Sciatic nerve (tissue), 2 donors: ENCODE measurements at regions not wholly inside any gene's neighbourhood (a gene's known extent, or its start where the extent isn't known, plus 50 kb on each side); places are given as distances from the start of the nearest gene placed in this dataset.
"Not testable (repeated sequence)": the region's sequence is repeated elsewhere in the genome, so short reads cannot be mapped to it uniquely, and the experiment has no call there.

ENCODE experiments used
- ATAC-seq: fragments of 200-7000 bp; cut with Tn5 transposase; one replicate; pipeline ENCODE4 v1.9.1; 2020; ENCODE audit warnings: mild to moderate bottlenecking, moderate library complexity
- DNase-seq: peaks from one replicate; pipeline ENCODE4 v3.0.0-alpha.2; 2020; ENCODE audit warnings: low spot score
- intact Hi-C: fragments of 100-400 bp; cut with DNase I; formaldehyde crosslinking; loops from one replicate; pipeline ENCODE4 v1.14.2; 2022
- donor health status: DM: no; HTN: no; CAD: no.
- donor health status: DM: no; HTN: no; CAD: no.

- intact Hi-C loops = no loop called here
- ATAC-seq (no peak), DNase-seq (no peak)
Measured at GRCh38 chr4:7141151-7141834, 51.0 kb upstream of the SORCS2 start.

- no peak for DNase-seq
- ATAC-seq = no peak
- intact Hi-C loops = no loop called here
Measured at GRCh38 chr4:7140692-7141069, 51.7 kb upstream of the SORCS2 start.

GRCh38 chr4:7140062-7140691 lies 52.2 kb upstream of the SORCS2 start:
- no peak for DNase-seq
- intact Hi-C loops = no loop called here
- ATAC-seq = no peak

- DNase-seq (no peak), ATAC-seq (no peak)
- intact Hi-C loops = no loop called here
Measured at GRCh38 chr4:7139167-7139982, 53.0 kb upstream of the SORCS2 start.

- DNase-seq (no peak), ATAC-seq (no peak)
- intact Hi-C loops = no loop called here
Measured at GRCh38 chr4:7138223-7139166, 53.8 kb upstream of the SORCS2 start.

- no peak for ATAC-seq
- DNase-seq = no peak
- intact Hi-C loops = no loop called here
Measured at GRCh38 chr4:7137326-7138200, 54.8 kb upstream of the SORCS2 start.

GRCh38 chr4:7136351-7136750 lies 56.0 kb upstream of the SORCS2 start:
- DNase-seq = no peak
- intact Hi-C loops = no loop called here
- no peak for ATAC-seq

- ATAC-seq (peak; percentile 80), DNase-seq (peak; percentile 81)
- intact Hi-C loops = no loop called here
Measured at GRCh38 chr4:7135389-7135746, 57.0 kb upstream of the SORCS2 start.

GRCh38 chr4:7134737-7135388 lies 57.5 kb upstream of the SORCS2 start:
- intact Hi-C loops = no loop called here
- DNase-seq = peak; percentile 89
- peak; percentile 92 for ATAC-seq

- DNase-seq, ATAC-seq, intact Hi-C loops: not testable (repeated sequence)
Measured at GRCh38 chr4:7133818-7134650, 58.3 kb upstream of the SORCS2 start.

- ATAC-seq = peak; percentile 53
- no peak for DNase-seq
- intact Hi-C loops = no loop called here
Measured at GRCh38 chr4:7132730-7133582, 59.4 kb upstream of the SORCS2 start.

- DNase-seq = no peak
- no peak for ATAC-seq
- intact Hi-C loops = no loop called here
Measured at GRCh38 chr4:7132249-7132648, 60.1 kb upstream of the SORCS2 start.

- DNase-seq (no peak), ATAC-seq (no peak)
- intact Hi-C loops = no loop called here
Measured at GRCh38 chr4:7131498-7132031, 60.8 kb upstream of the SORCS2 start.

GRCh38 chr4:7130621-7131211 lies 61.6 kb upstream of the SORCS2 start:
- intact Hi-C loops = no loop called here
- no peak for DNase-seq
- ATAC-seq = no peak

- DNase-seq = no peak
- no peak for ATAC-seq
- intact Hi-C loops = no loop called here
Measured at GRCh38 chr4:7129871-7130620, 62.2 kb upstream of the GRPEL1 start.
